Endothelial cell of umbilical vein (primary cell): ENCODE measurements at regions not wholly inside any gene's neighbourhood (a gene's known extent, or its start where the extent isn't known, plus 50 kb on each side); places are given as distances from the start of the nearest gene placed in this dataset.

Experiments
- BruUV-seq: library from RNA; stranded (reverse); fragments of 400-500 nt; replicated peaks from 2 replicates; lab custom pipeline; 2021; lab: Mats Ljungman, UMichigan
- CTCF ChIA-PET: fragments of 300-600, 350-600 bp; sonication (Branson Sonifier 250); formaldehyde crosslinking; loops from one replicate; lab custom pipeline; 2021; ENCODE audit warnings: antibody characterized with exemption, inconsistent platforms; lab: Charles Lee
- POLR2A ChIA-PET: fragments of 300-600, 350-600 bp; sonication (Branson Sonifier 250); formaldehyde crosslinking; loops from one replicate; lab custom pipeline; 2021; ENCODE audit warnings: antibody characterized with exemption, inconsistent platforms; lab: Charles Lee
- DNase-seq: peaks from one replicate; pipeline ENCODE4 v3.0.0-alpha.2; 2011; ENCODE audit warnings: low read depth, low spot score
- FAIRE-seq: peaks from 2 replicates; lab custom pipeline; 2011; peaks lifted over from hg19 to GRCh38; lab: Jason Lieb, UNC
- H2AFZ ChIP-seq: 2 replicates; pipeline ENCODE4 v1.6.0; 2012; ENCODE audit warnings: low read depth, low read length, control low read depth, inconsistent platforms
- H3K27ac ChIP-seq: 2 replicates; pipeline ENCODE4 v1.5.1; 2011; ENCODE audit warnings: low read depth, mild to moderate bottlenecking, control low read depth, low read length, moderate library complexity; ENCODE audit not compliant: insufficient read depth
- H3K27me3 ChIP-seq, 2 experiments: 2 replicates each; pipeline versions ENCODE4 v1.6.0 to v1.6.1; 2011; ENCODE audit warnings: low read length in 2 of 2, mixed read lengths in 1 of 2; ENCODE audit not compliant: control insufficient read depth in 2 of 2, insufficient read depth in 2 of 2
- H3K36me3 ChIP-seq, 2 experiments: 2 replicates in 1 of 2; 3 replicates in 1 of 2; pipeline ENCODE4 v1.5.1; 2011; ENCODE audit warnings: low read length in 2 of 2, mild to moderate bottlenecking in 1 of 2, moderate library complexity in 1 of 2; ENCODE audit not compliant: control insufficient read depth in 2 of 2, insufficient read depth in 2 of 2; ENCODE audit errors: extremely low read depth in 1 of 2
- H3K4me1 ChIP-seq: 3 replicates; pipeline ENCODE4 v1.5.1; 2011; ENCODE audit warnings: mild to moderate bottlenecking, low read length; ENCODE audit not compliant: control insufficient read depth, insufficient read depth; ENCODE audit errors: extremely low read depth
- H3K4me2 ChIP-seq: 2 replicates; pipeline ENCODE4 v1.6.1; 2011; ENCODE audit warnings: low read length, control low read depth, mixed read lengths; ENCODE audit not compliant: insufficient read depth
- H3K4me3 ChIP-seq, 3 experiments: fragments of 200-600 bp in 1 of 3; sonication (generic), shearing (Covaris generic) in 1 of 3; replicated peaks in 1 of 3; 2 replicates each; pipeline ENCODE4 v1.5.1; 2011 to 2016; ENCODE audit warnings: control low read depth in 3 of 3, low read length in 3 of 3, mild to moderate bottlenecking in 2 of 3, inconsistent platforms in 1 of 3, low read depth in 1 of 3, moderate library complexity in 1 of 3; ENCODE audit not compliant: insufficient read depth in 1 of 3
- H3K79me2 ChIP-seq: 2 replicates; pipeline ENCODE4 v1.6.0; 2012; ENCODE audit warnings: low read length, inconsistent platforms; ENCODE audit not compliant: control insufficient read depth, insufficient read depth
- H3K9ac ChIP-seq: replicated peaks from 2 replicates; pipeline ENCODE3; 2011; ENCODE audit warnings: low read length, control low read depth; ENCODE audit not compliant: insufficient read depth; ENCODE audit errors: extremely low read depth
- H3K9me1 ChIP-seq: replicated peaks from 3 replicates; pipeline ENCODE4 v1.6.0; 2011; ENCODE audit warnings: mild to moderate bottlenecking, low read length; ENCODE audit not compliant: control insufficient read depth, insufficient read depth; ENCODE audit errors: extremely low read depth
- H3K9me3 ChIP-seq: replicated peaks from 2 replicates; pipeline ENCODE4 v1.5.1; 2012; ENCODE audit warnings: low read length, inconsistent platforms; ENCODE audit not compliant: control insufficient read depth, insufficient read depth
- H4K20me1 ChIP-seq: replicated peaks from 2 replicates; pipeline ENCODE3; 2011; ENCODE audit warnings: mild to moderate bottlenecking, low read length; ENCODE audit not compliant: control insufficient read depth, insufficient read depth; ENCODE audit errors: extremely low read depth
- EZH2 ChIP-seq: IDR thresholded peaks from 2 replicates; pipeline ENCODE4 v1.6.1; 2012; ENCODE audit warnings: borderline replicate concordance, low read depth, mild to moderate bottlenecking, moderate library complexity, low read length, inconsistent platforms; ENCODE audit not compliant: severe bottlenecking
- FOS ChIP-seq: IDR thresholded peaks from 2 replicates; pipeline ENCODE4 v1.6.1; 2011; ENCODE audit warnings: mild to moderate bottlenecking, low read length, moderate library complexity, borderline replicate concordance; ENCODE audit not compliant: insufficient read depth
- GATA2 ChIP-seq: IDR thresholded peaks from 2 replicates; pipeline ENCODE4 v1.7.0; 2011; ENCODE audit warnings: low read depth, mild to moderate bottlenecking, moderate library complexity, mixed read lengths, low read length; ENCODE audit not compliant: insufficient read length, insufficient read depth
- JUN ChIP-seq: IDR thresholded peaks from 2 replicates; pipeline ENCODE4 v1.6.1; 2011; ENCODE audit warnings: borderline replicate concordance, low read depth; ENCODE audit not compliant: insufficient read length, insufficient read depth
- MAX ChIP-seq: IDR thresholded peaks from 2 replicates; pipeline ENCODE4 v1.6.1; 2011; ENCODE audit not compliant: insufficient read depth, insufficient read length
- MYC ChIP-seq: IDR thresholded peaks from one replicate; pipeline ENCODE4 v1.6.1; 2011; ENCODE audit warnings: mild to moderate bottlenecking, low read depth, low read length
- POLR2A ChIP-seq: IDR thresholded peaks from 2 replicates; pipeline ENCODE4 v1.6.1; 2012; ENCODE audit warnings: low read depth, mild to moderate bottlenecking, control low read depth, low read length
- POLR2AphosphoS5 ChIP-seq: IDR thresholded peaks from 2 replicates; pipeline ENCODE4 v1.6.1; 2012; ENCODE audit warnings: low read depth, mild to moderate bottlenecking, control low read depth, low read length, moderate library complexity; ENCODE audit not compliant: insufficient read depth
- dilution Hi-C: fragments of 300-500 bp; cut with MboI; formaldehyde crosslinking; loops from one replicate; pipeline ENCODE4 v1.15.0; 2019; ENCODE audit warnings: low sequenced_read_pairs; ENCODE audit not compliant: extremely low pct_ligation_motif_present
- intact Hi-C: fragments of 100-400 bp; cut with micrococcal nuclease; formaldehyde crosslinking; loops from one replicate; pipeline ENCODE4 v1.10.0; 2022
- TF ChIP-seq, protein P1 (sequence below), 2 donors: IDR thresholded peaks; 1 replicate in 1 of 2; 2 replicates in 1 of 2; pipeline ENCODE4 v1.5.1; 2011; ENCODE audit warnings: low read length in 2 of 2, mild to moderate bottlenecking in 2 of 2, moderate library complexity in 2 of 2, control low read depth in 1 of 2, inconsistent platforms in 1 of 2, low read depth in 1 of 2; ENCODE audit not compliant: insufficient read depth in 1 of 2; ENCODE audit errors: extremely low read depth in 1 of 2

DNA sequence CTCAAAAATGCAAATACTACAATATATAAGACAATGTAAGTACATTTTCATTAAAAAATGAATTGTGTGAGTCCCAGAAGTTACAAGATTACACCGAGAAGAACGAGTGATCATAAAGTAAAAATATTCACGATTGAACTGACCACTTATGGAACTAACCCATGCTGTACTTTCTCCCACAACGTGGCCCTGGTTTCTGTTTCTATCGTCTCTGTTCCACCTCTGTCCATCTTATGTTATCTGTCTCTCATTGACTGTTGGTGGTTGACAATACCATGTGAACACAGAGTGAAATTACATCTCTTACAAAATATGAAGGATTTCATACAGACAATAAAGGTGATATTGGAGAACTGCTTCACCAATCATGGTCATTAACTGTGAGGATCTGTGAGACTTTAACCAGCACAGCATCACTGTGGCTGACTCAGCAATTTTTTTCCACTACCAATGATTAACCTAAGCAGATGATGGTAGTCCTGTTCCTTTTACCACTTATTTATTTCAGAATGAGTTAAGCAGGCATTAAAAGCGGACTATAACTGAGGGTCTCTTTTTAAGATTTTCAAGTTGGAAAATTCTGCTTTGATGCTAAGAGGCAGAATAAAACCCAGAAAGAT, 165.1 kb downstream of the TGFB2 start:
- Histone ChIP-seq H3K9ac (no peak overlapping the region), H3K4me2 (no peak overlapping the region), H3K79me2 (no peaks in the 10 kb centered on the region), H3K27ac (no peak overlapping the region), H3K9me3 (no peaks in the 10 kb centered on the region), H3K27me3 (no peaks in the 10 kb centered on the region), H3K9me1 (no peaks in the 10 kb centered on the region), H3K4me1 (no peaks in the 10 kb centered on the region), H4K20me1 (no peaks in the 10 kb centered on the region), H2AFZ (no peak overlapping the region), H3K4me3 (no peak overlapping the region), H3K36me3 (no peaks in the 10 kb centered on the region)
- intact Hi-C loops = no loop called here
- FAIRE-seq (no peak), DNase-seq (no peak)
- no peak for TF ChIP-seq POLR2A
- no peak for TF ChIP-seq POLR2AphosphoS5
- no peak for TF ChIP-seq GATA2
- TF ChIP-seq, protein P1, sequence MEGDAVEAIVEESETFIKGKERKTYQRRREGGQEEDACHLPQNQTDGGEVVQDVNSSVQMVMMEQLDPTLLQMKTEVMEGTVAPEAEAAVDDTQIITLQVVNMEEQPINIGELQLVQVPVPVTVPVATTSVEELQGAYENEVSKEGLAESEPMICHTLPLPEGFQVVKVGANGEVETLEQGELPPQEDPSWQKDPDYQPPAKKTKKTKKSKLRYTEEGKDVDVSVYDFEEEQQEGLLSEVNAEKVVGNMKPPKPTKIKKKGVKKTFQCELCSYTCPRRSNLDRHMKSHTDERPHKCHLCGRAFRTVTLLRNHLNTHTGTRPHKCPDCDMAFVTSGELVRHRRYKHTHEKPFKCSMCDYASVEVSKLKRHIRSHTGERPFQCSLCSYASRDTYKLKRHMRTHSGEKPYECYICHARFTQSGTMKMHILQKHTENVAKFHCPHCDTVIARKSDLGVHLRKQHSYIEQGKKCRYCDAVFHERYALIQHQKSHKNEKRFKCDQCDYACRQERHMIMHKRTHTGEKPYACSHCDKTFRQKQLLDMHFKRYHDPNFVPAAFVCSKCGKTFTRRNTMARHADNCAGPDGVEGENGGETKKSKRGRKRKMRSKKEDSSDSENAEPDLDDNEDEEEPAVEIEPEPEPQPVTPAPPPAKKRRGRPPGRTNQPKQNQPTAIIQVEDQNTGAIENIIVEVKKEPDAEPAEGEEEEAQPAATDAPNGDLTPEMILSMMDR (IDR thresholded peaks at IDR 0.05; ENCODE audit: extremely low read depth in 1 of 2, insufficient read depth in 1 of 2, low read depth in 1 of 2, low read length in 2 of 2) = no peak
- TF ChIP-seq MYC = no peak
- no peak for TF ChIP-seq MAX
- no peak for TF ChIP-seq JUN
- TF ChIP-seq FOS = no peak
- no peak for TF ChIP-seq EZH2
- no TSS peak for BruUV-seq
- dilution Hi-C loops = no loop called here
- ChIA-PET POLR2A (no interaction called here), CTCF (no interaction called here)
